ENCODE measurements at regions not wholly inside any gene's neighbourhood (a gene's known extent, or its start where the extent isn't known, plus 50 kb on each side); places are given as distances from the start of the nearest gene placed in this dataset.
"Not testable (repeated sequence)": the region's sequence is repeated elsewhere in the genome, so short reads cannot be mapped to it uniquely, and the experiment has no call there.

DNA sequence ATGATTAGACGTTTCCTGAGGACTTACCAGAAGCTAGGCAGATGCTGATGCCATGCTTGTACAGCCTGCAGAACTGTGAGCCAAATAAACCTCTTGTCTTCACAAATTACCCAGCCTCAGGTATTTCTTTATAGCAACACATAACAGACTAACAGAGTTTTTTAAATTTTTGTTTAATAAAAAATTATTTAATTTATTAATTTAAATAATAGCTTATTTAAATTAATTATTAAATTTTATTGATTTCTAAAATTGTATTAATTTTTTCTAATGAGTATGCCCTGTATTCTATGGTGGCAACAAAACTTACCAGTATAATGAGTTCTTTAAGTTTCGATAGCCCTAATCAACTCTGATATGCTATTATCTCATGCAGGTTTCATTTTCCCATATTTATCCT is 259.8 kb downstream of the IKZF2 start:
- WGBS (ENCODE audit: low lambda C conversion rate, missing lambda C conversion rate), result 88% methylated on average over 2 of the region's 2 CpGs
- no peaks in the 10 kb centered on the region for H3K36me3 ChIP-seq (replicated peaks; ENCODE audit: insufficient read depth, low read depth)
- no peak overlapping the region for H3K27ac ChIP-seq
- H3K79me2 ChIP-seq, result no peaks in the 10 kb centered on the region
- H3K9me3 ChIP-seq (ENCODE audit: low read depth), result no peaks in the 10 kb centered on the region
- H3K9me2 ChIP-seq (replicated peaks; ENCODE audit: insufficient read depth), result no peaks in the 10 kb centered on the region
- H3K4me2 ChIP-seq, result no peak overlapping the region
- TF ChIP-seq, protein P1, sequence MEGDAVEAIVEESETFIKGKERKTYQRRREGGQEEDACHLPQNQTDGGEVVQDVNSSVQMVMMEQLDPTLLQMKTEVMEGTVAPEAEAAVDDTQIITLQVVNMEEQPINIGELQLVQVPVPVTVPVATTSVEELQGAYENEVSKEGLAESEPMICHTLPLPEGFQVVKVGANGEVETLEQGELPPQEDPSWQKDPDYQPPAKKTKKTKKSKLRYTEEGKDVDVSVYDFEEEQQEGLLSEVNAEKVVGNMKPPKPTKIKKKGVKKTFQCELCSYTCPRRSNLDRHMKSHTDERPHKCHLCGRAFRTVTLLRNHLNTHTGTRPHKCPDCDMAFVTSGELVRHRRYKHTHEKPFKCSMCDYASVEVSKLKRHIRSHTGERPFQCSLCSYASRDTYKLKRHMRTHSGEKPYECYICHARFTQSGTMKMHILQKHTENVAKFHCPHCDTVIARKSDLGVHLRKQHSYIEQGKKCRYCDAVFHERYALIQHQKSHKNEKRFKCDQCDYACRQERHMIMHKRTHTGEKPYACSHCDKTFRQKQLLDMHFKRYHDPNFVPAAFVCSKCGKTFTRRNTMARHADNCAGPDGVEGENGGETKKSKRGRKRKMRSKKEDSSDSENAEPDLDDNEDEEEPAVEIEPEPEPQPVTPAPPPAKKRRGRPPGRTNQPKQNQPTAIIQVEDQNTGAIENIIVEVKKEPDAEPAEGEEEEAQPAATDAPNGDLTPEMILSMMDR (IDR thresholded peaks at IDR 0.05; ENCODE audit: poor library complexity), result no peak
- TF ChIP-seq EZH2phosphoT487 (IDR thresholded peaks at IDR 0.05; ENCODE audit: low read depth, severe bottlenecking, unreplicated experiment) (no peak), EZH2 (IDR thresholded peaks at IDR 0.05; ENCODE audit: borderline replicate concordance) (no peak)
- no peaks in the 10 kb centered on the region for H3K4me1 ChIP-seq (ENCODE audit: insufficient read depth)
- H2AFZ ChIP-seq, result no peak overlapping the region
- no peak for DNase-seq (ENCODE audit: low spot score)
- no peaks in the 10 kb centered on the region for H4K20me1 ChIP-seq (ENCODE audit: insufficient read depth, poor library complexity, severe bottlenecking)
- no peak overlapping the region for H3K4me3 ChIP-seq
- no peaks in the 10 kb centered on the region for H3K27me3 ChIP-seq

DNA sequence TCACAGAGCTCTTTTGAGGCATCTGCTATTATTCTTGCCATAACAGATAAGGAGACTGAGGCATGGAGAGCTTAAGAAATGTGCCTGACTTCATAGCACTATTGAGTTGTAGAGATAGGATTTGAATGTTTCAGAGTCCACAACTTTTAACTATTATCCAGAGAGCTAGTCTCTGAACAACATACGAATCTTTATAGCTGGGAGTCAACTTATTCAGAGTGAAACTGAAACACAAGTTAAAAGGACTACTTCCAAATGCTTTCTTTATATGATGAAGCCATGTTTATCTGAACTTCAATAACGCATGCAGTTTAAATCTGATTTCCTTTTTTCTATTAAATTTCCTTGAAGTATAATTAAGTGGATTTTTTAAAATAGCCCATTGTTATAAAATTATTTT is 268.8 kb downstream of the IKZF2 start:
- TF ChIP-seq, protein P1 (IDR thresholded peaks at IDR 0.05; ENCODE audit: poor library complexity), result no peak
- no peak for TF ChIP-seq EZH2 (IDR thresholded peaks at IDR 0.05; ENCODE audit: borderline replicate concordance)
- TF ChIP-seq EZH2phosphoT487 (IDR thresholded peaks at IDR 0.05; ENCODE audit: low read depth, severe bottlenecking, unreplicated experiment), result no peak
- Histone ChIP-seq H3K79me2 (no peaks in the 10 kb centered on the region), H3K27ac (no peak overlapping the region), H3K4me3 (no peak overlapping the region), H3K9me2 (replicated peaks; ENCODE audit: insufficient read depth) (no peaks in the 10 kb centered on the region), H3K36me3 (replicated peaks; ENCODE audit: insufficient read depth, low read depth) (no peaks in the 10 kb centered on the region), H3K4me2 (no peak overlapping the region), H4K20me1 (ENCODE audit: insufficient read depth, poor library complexity, severe bottlenecking) (no peaks in the 10 kb centered on the region), H2AFZ (no peak overlapping the region), H3K4me1 (ENCODE audit: insufficient read depth) (no peaks in the 10 kb centered on the region), H3K9me3 (ENCODE audit: low read depth) (no peaks in the 10 kb centered on the region), H3K27me3 (no peaks in the 10 kb centered on the region)
- WGBS (ENCODE audit: low lambda C conversion rate, missing lambda C conversion rate), result 82% methylated on average over 2 of the region's 2 CpGs
- DNase-seq (ENCODE audit: low spot score), result no peak

DNA sequence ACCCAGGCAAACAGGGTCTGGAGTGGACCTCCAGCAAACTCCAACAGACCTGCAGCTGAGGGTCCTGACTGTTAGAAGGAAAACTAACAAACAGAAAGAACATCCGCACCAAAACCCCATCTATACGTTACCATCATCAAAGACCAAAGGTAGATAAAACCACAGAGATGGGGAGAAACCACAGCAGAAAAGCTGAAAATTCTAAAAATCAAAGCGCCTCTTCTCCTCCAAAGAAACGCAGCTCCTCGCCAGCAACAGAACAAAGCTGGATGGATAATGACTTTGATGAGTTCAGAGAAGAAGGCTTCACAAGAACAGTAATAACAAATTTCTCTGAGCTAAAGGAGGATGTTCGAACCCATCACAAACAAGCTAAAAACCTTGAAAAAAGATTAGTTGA is 274.9 kb downstream of the IKZF2 start:
- not testable (repeated sequence) for H3K9me2 ChIP-seq (replicated peaks; ENCODE audit: insufficient read depth); H3K4me2 ChIP-seq; H3K27ac ChIP-seq; H3K4me3 ChIP-seq; H3K9me3 ChIP-seq (ENCODE audit: low read depth); H3K27me3 ChIP-seq; H3K4me1 ChIP-seq (ENCODE audit: insufficient read depth); H2AFZ ChIP-seq; H3K36me3 ChIP-seq (replicated peaks; ENCODE audit: insufficient read depth, low read depth); H3K79me2 ChIP-seq; DNase-seq (ENCODE audit: low spot score); H4K20me1 ChIP-seq (ENCODE audit: insufficient read depth, poor library complexity, severe bottlenecking)
- 93% methylated on average over 6 of the region's 6 CpGs for WGBS (ENCODE audit: low lambda C conversion rate, missing lambda C conversion rate)

DNA sequence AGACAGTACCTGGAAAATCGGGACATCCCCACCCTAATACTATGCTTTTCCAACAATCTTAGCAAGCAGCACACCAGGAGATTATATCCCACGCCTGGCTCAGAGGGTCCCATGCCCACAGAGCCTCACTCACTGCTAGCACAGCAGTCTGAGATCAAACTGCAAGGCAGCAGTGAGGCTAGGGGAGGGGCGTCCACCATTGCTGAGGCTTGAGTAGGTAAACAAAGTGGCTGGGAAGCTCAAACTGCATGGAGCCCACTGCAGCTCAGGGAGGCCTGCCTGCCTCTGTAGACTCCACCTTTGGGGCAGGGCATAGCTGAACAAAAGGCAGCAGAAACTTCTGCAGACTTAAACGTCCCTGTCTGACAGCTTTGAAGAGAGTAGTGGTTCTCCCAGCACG is 275.5 kb downstream of the IKZF2 start:
- 87% methylated on average over 5 of the region's 5 CpGs for WGBS (ENCODE audit: low lambda C conversion rate, missing lambda C conversion rate)
- H4K20me1 ChIP-seq (ENCODE audit: insufficient read depth, poor library complexity, severe bottlenecking); H3K9me2 ChIP-seq (replicated peaks; ENCODE audit: insufficient read depth); H3K36me3 ChIP-seq (replicated peaks; ENCODE audit: insufficient read depth, low read depth); DNase-seq (ENCODE audit: low spot score); H3K79me2 ChIP-seq; H3K4me3 ChIP-seq; H3K27me3 ChIP-seq; H3K27ac ChIP-seq; H3K9me3 ChIP-seq (ENCODE audit: low read depth); H3K4me1 ChIP-seq (ENCODE audit: insufficient read depth); H3K4me2 ChIP-seq; H2AFZ ChIP-seq: not testable (repeated sequence)

DNA sequence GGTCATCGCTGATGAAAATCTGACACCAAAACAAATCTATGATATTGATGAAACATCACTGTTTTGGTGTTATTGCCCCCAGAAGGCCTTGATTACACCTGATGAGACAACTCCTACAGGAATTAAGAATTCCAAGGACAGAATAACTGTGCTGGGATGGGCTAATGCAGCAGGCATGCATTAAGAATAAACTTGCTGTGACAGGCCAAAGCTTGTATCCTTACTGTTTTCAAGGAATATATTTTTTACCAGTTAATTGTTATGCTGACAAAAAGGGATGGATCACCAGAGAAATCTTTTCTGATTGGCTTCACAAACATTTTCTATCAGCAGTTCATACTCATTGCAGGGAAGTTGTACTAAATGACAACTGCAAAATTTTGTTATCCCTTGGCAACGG is 278.2 kb downstream of the IKZF2 start:
- Histone ChIP-seq H3K9me3 (ENCODE audit: low read depth) (no peaks in the 10 kb centered on the region), H3K9me2 (replicated peaks; ENCODE audit: insufficient read depth) (no peaks in the 10 kb centered on the region), H4K20me1 (ENCODE audit: insufficient read depth, poor library complexity, severe bottlenecking) (no peaks in the 10 kb centered on the region), H3K36me3 (replicated peaks; ENCODE audit: insufficient read depth, low read depth) (no peaks in the 10 kb centered on the region), H3K4me3 (no peak overlapping the region), H3K4me2 (no peak overlapping the region), H2AFZ (no peak overlapping the region), H3K79me2 (no peaks in the 10 kb centered on the region), H3K27ac (no peak overlapping the region), H3K4me1 (ENCODE audit: insufficient read depth) (no peaks in the 10 kb centered on the region), H3K27me3 (no peaks in the 10 kb centered on the region)
- no peak for DNase-seq (ENCODE audit: low spot score)
- 89% methylated on average over 2 of the region's 2 CpGs for WGBS (ENCODE audit: low lambda C conversion rate, missing lambda C conversion rate)
- TF ChIP-seq EZH2phosphoT487 (IDR thresholded peaks at IDR 0.05; ENCODE audit: low read depth, severe bottlenecking, unreplicated experiment) (no peak), EZH2 (IDR thresholded peaks at IDR 0.05; ENCODE audit: borderline replicate concordance) (no peak)
- TF ChIP-seq, protein P1 (IDR thresholded peaks at IDR 0.05; ENCODE audit: poor library complexity), result no peak
